H7 (cell line): ENCODE measurements at regions not wholly inside any gene's neighbourhood (a gene's known extent, or its start where the extent isn't known, plus 50 kb on each side); places are given as distances from the start of the nearest gene placed in this dataset.

Source experiments
- DNase-seq: peaks from one replicate; pipeline ENCODE4 v3.0.0; 2012
- H3K27me3 ChIP-seq: 2 replicates; pipeline ENCODE4 v1.6.0; 2011; ENCODE audit warnings: mild to moderate bottlenecking, low read length; ENCODE audit not compliant: control insufficient read depth, insufficient read depth
- H3K36me3 ChIP-seq: replicated peaks from 2 replicates; pipeline ENCODE4 v1.5.1; 2011; ENCODE audit warnings: low read length; ENCODE audit not compliant: control insufficient read depth, insufficient read depth
- H3K4me3 ChIP-seq: 2 replicates; pipeline ENCODE4 v1.5.1; 2011; ENCODE audit warnings: low read depth, mild to moderate bottlenecking, control low read depth, low read length, moderate library complexity; ENCODE audit not compliant: insufficient read depth

DNA sequence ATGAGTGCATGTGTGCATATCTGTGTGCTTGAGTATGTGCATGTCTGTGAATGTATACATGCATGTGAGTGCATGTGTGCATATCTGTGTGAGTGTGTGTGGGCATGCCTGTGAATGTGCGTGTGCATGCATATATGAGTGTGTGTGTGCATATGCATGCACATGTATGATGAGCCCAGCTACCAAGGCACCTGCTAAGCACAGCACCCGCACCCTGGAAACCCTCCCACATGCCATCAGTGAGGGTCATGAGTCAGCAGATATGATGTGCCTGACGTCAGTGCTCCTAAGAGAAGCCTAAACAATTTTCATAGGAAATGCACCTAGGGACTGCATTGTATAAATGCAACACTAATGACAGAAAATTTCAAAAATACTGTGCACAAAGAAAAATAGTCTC is 151.1 kb downstream of the KIF26A start:
- Histone ChIP-seq H3K27me3 (no peaks in the 10 kb centered on the region), H3K36me3 (no peaks in the 10 kb centered on the region), H3K4me3 (no peak overlapping the region)
- no peak for DNase-seq

DNA sequence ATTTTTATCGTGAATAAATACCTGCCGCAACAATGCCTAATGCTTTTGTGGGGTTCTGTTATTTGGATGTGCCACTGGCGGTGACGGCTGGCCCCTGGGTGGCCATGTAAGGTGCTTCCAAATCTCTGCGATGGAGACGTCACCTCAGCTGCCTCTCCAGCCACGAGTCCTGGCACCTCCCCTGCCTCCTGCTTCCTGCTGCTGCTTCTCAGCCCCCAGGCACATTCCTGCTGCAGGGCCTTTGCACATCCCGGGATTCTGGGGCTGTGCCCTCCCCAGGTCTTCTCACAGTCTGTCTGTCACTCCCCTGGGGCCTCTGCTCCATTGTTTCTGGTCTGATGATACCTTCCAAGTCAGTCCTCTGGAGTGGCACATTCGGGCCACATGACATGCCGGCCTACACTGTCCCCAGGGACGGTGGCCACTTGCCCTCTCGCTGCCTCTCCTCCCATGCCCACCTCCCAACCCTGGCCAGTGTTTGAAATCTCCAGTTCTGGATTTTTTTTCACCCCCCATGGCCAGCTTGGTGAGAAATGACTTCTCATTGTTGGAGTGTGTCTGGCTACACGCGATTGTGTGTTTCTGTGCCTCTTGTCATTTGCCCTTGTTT is 151.8 kb downstream of the KIF26A start:
- Histone ChIP-seq H3K4me3 (no peak overlapping the region), H3K36me3 (no peaks in the 10 kb centered on the region), H3K27me3 (no peaks in the 10 kb centered on the region)
- DNase-seq: no peak

DNA sequence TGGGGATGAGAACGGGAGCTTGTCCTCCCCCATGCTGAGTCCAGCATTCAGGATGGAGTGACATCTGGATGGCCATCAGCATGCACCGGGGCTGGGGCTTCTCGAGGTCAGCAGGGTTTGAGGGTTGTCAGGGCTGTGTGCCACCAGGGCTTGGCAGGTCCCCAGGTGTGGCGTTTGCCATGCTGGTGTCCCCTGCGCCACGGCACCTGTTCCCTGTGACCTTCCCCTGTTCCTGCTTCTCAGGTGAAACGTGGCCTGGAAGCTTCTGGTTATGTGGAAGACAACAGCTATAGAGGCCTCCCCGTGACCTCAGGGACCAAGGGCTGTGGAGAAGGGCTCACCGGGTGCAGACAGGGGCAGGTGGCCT is 152.4 kb downstream of the KIF26A start:
- no peak overlapping the region for H3K4me3 ChIP-seq
- no peak for DNase-seq
- no peaks in the 10 kb centered on the region for H3K36me3 ChIP-seq
- H3K27me3 ChIP-seq: no peaks in the 10 kb centered on the region

DNA sequence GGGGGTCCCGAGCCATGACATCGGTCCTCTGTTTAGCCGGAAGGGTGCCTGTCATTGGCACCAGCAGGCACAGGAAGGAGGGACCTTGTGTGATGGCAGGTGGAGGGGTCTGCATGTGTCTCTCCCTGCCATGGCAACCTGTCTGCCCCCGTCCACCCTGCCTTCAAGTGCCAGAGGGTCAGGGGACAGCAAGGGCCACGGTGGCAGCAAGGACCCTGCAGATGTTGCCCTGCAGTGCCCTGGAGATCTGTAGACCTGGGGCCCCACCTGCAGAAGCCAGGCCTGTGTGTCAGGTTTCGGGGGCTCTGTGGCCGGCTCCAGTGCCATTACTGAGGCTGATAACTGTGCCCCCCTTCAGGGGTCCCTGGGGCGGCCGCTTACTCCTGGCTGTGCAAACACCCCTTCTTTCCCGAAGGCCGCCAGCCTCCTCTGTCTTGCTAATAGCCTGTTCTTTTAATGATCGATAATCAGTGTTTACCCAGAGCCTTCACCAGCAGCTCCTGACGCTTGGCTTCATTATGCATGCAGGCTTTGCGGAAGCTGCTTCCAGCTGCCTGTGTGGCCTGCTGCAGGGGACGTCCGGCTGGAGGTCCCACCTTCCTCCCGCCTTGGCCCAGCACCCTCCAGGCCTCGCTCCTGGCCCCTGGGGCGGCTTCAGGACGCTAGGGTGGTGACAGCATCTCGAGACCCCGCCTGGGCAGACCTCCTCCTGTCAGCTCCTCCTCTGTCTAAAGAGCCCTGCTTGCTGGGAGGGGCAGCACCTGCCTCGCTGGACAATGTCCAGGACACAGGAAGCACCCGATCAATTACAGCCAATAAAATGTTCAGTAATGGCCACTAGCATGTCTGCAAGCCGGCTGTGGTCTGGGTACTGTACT is 153.0 kb downstream of the KIF26A start:
- no peak overlapping the region for H3K4me3 ChIP-seq
- no peaks in the 10 kb centered on the region for H3K27me3 ChIP-seq
- DNase-seq: peak; percentile 92
- no peaks in the 10 kb centered on the region for H3K36me3 ChIP-seq

DNA sequence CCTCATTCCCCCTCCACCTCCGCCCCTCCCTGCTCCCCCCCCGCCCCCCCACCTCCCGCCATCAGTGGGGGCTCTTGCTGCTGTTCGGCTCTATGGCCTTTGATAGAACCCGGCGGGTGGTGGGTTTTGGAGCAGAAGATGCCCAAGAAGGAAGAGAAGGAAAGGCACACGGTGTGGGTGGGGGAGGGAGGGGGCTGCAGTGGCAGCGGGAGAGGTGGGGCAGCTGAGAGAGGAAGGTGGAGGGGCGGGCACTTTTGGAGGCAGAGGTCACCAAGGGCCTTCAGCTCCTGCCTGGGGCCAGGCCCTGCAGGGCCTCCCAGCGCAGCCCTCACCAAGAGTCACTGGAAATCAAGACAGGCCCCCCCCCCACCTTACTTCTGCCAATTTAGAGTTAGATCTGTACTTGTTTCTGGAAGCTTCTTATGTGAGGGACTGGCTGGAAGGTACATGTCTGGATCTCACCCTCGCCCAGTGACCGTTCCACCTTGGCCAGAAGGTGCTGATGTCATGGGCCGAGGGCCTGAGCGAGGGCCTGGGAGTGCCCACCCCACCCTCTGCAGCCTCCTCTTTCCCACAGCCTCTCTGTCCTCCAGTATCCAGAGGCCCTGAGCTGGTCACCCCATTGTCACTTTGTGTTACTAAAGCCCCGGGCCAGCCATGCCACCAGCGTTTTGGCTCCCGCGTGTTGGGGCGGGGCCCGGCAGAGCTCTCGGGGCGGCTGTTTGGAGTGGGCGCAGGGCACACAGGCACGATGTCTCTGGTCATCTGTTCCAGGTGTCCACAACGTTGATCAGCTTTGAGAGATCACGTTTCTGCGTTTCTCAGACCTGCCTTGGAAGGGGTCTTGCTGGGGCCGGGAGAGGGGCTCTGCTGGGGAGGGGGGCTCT is 153.9 kb downstream of the KIF26A start:
- Histone ChIP-seq H3K27me3 (no peaks in the 10 kb centered on the region), H3K36me3 (no peaks in the 10 kb centered on the region), H3K4me3 (no peak overlapping the region)
- peak; percentile 82 for DNase-seq

DNA sequence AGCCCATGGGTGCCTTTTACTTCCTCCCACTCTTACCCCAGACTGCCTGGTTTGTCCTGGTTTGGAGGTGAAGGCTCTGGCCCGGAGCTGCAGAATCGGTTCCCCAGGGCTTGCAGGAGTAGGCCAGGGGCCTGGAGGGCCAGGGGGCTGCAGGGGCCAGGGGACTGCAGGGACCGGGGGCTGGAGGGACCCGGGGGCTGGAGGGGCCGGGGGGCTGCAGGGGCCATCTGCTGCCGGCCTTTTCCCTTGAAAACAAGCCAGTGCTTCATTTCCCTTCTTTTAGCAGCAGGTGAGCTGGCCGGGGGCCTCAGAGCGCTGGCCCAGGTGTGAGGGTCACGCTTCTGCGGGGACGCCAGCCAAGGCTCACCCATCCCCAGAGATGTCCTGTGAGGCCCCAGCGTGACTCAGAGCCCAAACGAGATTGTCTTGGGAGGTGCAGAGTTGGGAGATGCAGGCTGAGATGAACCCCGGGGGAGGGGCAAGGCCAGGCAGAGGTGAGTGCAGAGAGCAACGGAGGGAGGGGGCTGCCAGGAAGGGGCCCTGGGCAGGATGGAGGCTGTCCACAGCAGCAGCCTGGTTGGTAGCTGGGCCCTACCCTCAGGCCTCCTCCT is 154.9 kb downstream of the KIF26A start:
- Histone ChIP-seq H3K36me3 (no peaks in the 10 kb centered on the region), H3K27me3 (no peaks in the 10 kb centered on the region), H3K4me3 (no peak overlapping the region)
- peak; percentile 72 for DNase-seq

DNA sequence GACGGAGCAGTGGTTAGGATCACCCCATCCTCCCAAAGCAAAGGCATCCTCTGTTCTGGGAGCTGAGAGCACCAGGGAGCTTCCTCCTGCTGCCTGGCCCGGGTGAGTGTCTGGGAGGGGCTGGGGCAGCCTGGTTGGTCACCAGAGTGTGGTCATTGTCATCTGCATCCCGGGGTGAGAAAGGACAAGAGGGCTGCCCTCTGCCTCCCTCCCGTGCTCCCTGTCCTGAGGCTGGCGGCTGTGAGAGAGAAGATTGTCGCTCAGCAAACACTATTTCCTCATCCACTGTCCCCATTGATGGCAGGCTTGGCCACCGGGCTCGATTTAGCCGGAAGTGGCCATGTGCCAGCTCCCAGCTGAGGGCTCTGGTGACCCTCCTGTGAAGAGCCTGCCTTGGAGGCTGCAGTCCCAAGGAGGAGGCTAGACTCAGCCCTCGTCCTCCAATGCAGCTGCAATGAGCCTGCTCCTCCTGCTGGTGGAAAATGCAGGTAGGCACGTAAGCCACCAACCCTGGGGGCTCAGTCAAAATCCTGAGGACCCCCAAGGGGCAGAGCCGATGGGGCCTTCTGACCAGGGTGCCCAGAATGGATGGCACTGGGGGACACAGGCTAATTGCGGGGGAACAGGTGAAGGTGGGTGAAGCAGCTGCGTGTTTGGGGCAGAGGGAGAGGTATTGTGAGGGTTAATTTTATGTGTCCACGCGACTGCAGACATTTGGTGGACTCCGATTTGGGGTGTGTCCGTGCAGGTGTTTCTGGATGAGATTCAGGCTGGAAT is 155.7 kb downstream of the KIF26A start:
- Histone ChIP-seq H3K36me3 (no peaks in the 10 kb centered on the region), H3K27me3 (no peaks in the 10 kb centered on the region), H3K4me3 (no peak overlapping the region)
- DNase-seq: peak; percentile 79

DNA sequence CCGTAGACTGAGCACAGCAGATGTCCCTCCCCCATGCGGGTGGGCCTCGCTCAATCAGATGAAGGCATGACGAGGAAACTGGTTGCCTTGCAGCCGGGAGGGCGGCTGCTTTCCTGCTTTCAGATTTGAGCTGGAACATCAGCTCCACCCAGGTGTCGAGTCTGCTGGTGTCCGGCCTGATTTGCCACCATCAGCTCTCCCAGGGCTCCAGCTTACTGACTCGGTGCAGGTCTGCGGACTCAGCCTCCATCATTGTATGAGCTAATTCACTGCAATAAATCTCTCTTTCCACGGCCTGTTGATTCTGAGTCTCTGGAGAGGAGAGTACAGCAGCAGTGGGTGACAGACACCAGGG is 156.2 kb downstream of the KIF26A start:
- Histone ChIP-seq H3K4me3 (no peak overlapping the region), H3K27me3 (no peaks in the 10 kb centered on the region), H3K36me3 (no peaks in the 10 kb centered on the region)
- DNase-seq: no peak

DNA sequence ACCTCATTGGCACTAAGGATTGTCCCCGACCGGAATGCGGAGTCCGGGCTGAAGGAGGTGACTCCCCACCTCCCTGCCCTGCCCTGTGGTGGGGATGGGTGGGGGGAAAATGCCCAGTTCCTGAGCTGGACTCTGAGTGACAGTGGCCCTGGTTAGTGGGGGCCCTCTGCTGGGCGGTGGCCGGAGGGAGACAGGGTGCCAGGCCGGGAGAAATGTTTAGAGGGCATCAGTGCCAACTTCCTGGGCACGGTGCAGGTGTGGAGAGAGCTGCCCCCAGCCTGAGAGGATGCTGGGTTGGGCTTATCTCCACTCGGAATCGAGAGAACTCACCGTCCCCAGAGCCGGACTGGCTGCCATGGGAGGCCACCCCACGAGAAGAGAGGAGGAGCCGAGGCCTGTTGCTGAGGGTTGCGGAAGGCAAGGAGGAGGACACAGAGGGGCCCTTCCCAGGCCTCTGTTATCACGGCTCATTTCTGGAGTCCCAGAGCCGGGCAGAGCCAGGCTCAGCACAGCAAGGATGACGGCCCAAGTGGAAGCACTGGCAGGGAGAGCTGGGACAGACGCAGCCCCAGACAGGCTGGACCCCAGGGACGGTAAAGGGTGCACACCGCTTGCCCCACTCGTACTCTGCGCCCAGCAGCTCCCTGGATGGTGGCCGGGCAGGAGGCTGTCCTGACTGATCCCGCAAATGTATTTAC is 156.7 kb downstream of the KIF26A start:
- no peak overlapping the region for H3K4me3 ChIP-seq
- H3K36me3 ChIP-seq: no peaks in the 10 kb centered on the region
- DNase-seq: no peak
- no peaks in the 10 kb centered on the region for H3K27me3 ChIP-seq

DNA sequence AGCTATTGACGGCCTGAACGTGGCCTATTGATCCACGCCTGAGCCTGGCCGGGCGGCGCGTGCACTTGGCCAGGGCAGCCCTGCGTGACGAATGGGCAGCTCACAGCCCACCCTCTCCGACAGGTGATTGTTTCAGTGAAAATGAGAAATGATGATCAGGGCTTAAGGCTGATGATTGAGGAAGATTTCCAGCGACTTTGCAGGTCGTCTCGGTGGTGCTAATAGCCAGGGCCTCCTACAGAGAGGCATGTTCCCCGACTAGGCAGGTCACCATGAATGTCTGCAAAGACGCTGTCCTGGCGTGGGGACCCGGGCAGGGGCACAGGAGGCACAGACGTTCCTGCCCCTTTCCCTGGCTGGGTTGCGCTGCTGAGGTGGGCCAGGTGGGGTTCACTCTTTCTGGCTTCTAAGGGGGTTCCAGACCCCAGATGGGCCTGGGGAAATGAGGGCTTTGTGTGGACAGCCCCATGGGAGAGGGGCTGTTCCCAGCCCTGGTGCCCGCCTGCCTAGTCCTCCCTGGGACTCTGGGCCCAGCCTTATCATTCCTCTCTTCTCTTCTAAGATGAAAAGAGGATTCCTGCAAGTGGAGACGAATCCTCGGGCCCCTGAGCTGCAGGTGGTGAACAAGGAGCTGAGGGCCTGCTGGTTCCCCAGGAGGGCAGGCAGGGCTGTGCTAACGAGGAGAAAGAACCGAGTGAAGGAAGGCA is 157.4 kb downstream of the KIF26A start:
- H3K4me3 ChIP-seq: no peak overlapping the region
- no peak for DNase-seq
- no peaks in the 10 kb centered on the region for H3K36me3 ChIP-seq

DNA sequence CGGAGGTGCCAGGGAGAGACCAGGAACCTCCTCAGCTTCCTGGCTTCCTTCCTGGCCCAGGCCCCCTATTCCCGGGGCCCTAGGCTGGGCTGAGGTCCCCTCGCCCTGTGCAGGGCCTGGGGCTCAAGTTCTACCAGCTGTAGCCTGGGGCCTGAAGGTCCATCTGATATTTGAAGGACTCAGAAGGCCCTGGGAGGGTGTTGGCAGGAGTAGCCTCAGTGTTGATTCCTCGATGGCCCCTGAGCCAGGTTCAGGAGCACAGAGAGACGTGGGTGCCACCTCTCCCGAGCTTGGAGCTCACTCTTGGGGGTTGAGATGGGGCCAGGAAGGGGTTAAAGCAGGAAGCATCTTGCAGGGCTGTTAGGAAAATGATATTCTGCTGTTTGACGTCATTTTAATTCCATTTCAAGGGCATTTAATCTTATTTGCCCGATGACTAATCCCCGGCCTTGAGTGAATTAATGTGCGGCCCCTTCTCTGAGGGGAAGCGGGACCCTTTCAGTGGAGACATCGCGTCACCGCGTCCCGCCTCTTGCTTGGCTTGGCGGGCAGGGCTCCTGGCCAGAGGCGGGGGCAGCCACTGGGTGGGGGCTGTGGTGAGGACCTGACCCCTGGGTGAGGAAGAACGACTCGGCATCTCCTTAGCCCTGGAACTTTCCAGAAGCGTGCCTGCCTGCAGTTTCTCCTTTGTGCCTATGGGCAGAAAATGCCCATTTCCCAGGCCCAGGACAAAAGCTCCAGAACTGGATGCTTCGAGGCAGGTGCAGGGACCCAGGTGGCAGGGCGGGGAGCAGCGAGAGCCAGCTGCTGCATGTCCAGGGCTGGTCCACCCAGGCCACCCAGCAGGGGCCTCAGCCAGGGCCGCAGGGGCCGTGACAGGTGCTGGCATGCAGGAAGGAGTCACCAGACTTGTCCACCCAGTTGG is 158.3 kb downstream of the KIF26A start:
- no peak for DNase-seq

More for the DNA sequence above, 157.4 kb downstream of the KIF26A start:
- no peaks in the 10 kb centered on the region for H3K27me3 ChIP-seq

DNA sequence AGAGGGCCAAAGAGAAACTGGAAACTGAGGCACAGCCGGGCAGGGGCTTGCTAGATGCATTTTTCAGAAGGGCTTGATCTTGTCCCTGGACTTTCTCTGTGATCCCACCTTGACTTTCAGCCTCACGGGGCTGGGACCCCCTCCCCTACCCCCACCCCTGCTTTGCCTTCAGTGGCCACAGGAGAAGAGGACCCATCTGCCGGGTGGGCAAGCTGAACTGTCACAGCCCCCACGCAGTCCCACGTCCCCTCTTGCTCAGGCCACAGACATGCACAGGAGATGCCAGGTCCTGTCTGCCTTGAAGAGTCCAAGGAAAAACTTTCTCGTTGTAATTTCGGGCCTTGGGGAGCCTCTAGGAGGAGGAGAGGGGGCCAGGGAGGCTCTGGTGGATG is 158.9 kb downstream of the KIF26A start:
- Histone ChIP-seq H3K27me3 (no peaks in the 10 kb centered on the region), H3K36me3 (no peaks in the 10 kb centered on the region), H3K4me3 (no peak overlapping the region)
- no peak for DNase-seq

More for the DNA sequence above, 158.3 kb downstream of the KIF26A start:
- Histone ChIP-seq H3K36me3 (no peaks in the 10 kb centered on the region), H3K27me3 (no peaks in the 10 kb centered on the region), H3K4me3 (no peak overlapping the region)
